GM23338 (cell line): ENCODE measurements at regions not wholly inside any gene's neighbourhood (a gene's known extent, or its start where the extent isn't known, plus 50 kb on each side); places are given as distances from the start of the nearest gene placed in this dataset.

Source experiments
- CREB1 ChIP-seq: fragments of 250-450 bp; sonication (Bioruptor Pico); IDR thresholded peaks from 2 replicates; pipeline ENCODE4 v1.5.0; 2020; ENCODE audit warnings: low read depth, mild to moderate bottlenecking, moderate library complexity
- EZH2 ChIP-seq: fragments of 200-600 bp; sonication (generic); IDR thresholded peaks from one replicate; pipeline ENCODE4 v1.8.0; 2017; ENCODE audit warnings: antibody characterized with exemption, mild to moderate bottlenecking, low read depth; ENCODE audit not compliant: unreplicated experiment
- EZH2phosphoT487 ChIP-seq: fragments of 200-600 bp; sonication (generic); IDR thresholded peaks from one replicate; pipeline ENCODE4 v1.8.1; 2018; ENCODE audit warnings: antibody characterized with exemption; ENCODE audit not compliant: unreplicated experiment
- JUNB ChIP-seq: IDR thresholded peaks from one replicate; pipeline ENCODE4 v1.6.1; 2016; ENCODE audit warnings: antibody characterized with exemption; ENCODE audit not compliant: unreplicated experiment
- POLR2AphosphoS5 ChIP-seq: IDR thresholded peaks from 2 replicates; pipeline ENCODE4 v1.6.1; 2016; ENCODE audit warnings: antibody characterized with exemption, low read depth
- STAT1 ChIP-seq: IDR thresholded peaks from one replicate; pipeline ENCODE4 v1.6.1; 2016; ENCODE audit warnings: antibody characterized with exemption; ENCODE audit not compliant: unreplicated experiment
- ZNF114 ChIP-seq: fragments of 250-450 bp; sonication (Bioruptor Pico); IDR thresholded peaks from 2 replicates; pipeline ENCODE4 v1.5.0; 2020; ENCODE audit warnings: mild to moderate bottlenecking, moderate library complexity
- ZNF331 ChIP-seq: fragments of 250-450 bp; sonication (Bioruptor Pico); IDR thresholded peaks from 2 replicates; pipeline ENCODE4 v1.5.0; 2020; ENCODE audit warnings: low read depth, mild to moderate bottlenecking, moderate library complexity
- TF ChIP-seq, protein P1 (sequence below), 2 experiments: fragments of 200-600 bp in 1 of 2; sonication (generic) in 1 of 2; conservative IDR thresholded peaks; 2 replicates each; pipeline versions ENCODE4 v1.5.1 to v1.6.1; 2016 to 2017; ENCODE audit warnings: antibody characterized with exemption in 2 of 2, low read depth in 2 of 2, mild to moderate bottlenecking in 2 of 2, moderate library complexity in 1 of 2
- TF ChIP-seq, protein P2 (sequence below): IDR thresholded peaks from 2 replicates; pipeline ENCODE4 v1.6.1; 2016; ENCODE audit warnings: antibody characterized with exemption
- TF ChIP-seq, protein P3 (sequence below): IDR thresholded peaks from one replicate; pipeline ENCODE4 v1.6.1; 2018; ENCODE audit warnings: antibody characterized with exemption; ENCODE audit not compliant: unreplicated experiment
- TF ChIP-seq, protein P4 (sequence below): fragments of 250-450 bp; sonication (Bioruptor Pico); IDR thresholded peaks from 2 replicates; pipeline ENCODE4 v1.5.0; 2020; ENCODE audit warnings: mild to moderate bottlenecking, moderate library complexity

DNA sequence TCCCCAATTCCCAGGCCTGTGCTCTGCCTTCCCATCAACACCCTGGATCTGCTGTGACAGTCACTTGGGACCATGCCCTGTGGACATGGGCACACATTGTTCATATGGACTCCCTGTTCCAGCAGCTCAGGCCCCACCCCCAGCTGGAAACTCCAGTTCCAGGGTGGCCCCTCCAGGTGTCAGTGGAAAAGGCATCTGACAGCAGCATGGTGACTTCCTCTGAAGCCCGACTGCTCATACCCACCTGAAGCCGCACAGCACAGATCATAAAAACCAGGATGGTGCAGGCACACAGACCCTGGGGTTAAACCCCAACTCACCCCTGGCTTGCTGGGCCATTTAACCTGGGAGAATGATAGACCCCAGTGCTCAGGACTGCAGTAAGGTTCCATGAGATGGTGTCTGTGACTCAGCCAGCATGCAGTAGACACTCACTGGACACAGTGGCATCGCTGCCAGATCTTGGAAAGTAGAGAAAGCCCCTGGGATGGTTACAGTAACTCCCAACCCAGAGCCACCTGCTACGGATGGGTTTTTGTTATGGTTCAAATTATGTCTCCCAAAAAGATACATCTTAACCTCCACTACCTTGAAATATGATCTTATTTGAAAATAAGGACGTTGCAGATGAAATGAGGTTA, 72.6 kb upstream of the NANOS1 start:
- TF ChIP-seq, protein P1, sequence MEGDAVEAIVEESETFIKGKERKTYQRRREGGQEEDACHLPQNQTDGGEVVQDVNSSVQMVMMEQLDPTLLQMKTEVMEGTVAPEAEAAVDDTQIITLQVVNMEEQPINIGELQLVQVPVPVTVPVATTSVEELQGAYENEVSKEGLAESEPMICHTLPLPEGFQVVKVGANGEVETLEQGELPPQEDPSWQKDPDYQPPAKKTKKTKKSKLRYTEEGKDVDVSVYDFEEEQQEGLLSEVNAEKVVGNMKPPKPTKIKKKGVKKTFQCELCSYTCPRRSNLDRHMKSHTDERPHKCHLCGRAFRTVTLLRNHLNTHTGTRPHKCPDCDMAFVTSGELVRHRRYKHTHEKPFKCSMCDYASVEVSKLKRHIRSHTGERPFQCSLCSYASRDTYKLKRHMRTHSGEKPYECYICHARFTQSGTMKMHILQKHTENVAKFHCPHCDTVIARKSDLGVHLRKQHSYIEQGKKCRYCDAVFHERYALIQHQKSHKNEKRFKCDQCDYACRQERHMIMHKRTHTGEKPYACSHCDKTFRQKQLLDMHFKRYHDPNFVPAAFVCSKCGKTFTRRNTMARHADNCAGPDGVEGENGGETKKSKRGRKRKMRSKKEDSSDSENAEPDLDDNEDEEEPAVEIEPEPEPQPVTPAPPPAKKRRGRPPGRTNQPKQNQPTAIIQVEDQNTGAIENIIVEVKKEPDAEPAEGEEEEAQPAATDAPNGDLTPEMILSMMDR (conservative IDR thresholded peaks at IDR 0.05; ENCODE audit: low read depth in 2 of 2) = no peak
- TF ChIP-seq EZH2phosphoT487 (no peak), EZH2 (no peak), CREB1 (CRISPR knock-in tag) (no peak), POLR2AphosphoS5 (no peak), STAT1 (no peak), ZNF114 (CRISPR knock-in tag) (no peak), ZNF331 (CRISPR knock-in tag) (no peak), JUNB (no peak)
- TF ChIP-seq, protein P2, sequence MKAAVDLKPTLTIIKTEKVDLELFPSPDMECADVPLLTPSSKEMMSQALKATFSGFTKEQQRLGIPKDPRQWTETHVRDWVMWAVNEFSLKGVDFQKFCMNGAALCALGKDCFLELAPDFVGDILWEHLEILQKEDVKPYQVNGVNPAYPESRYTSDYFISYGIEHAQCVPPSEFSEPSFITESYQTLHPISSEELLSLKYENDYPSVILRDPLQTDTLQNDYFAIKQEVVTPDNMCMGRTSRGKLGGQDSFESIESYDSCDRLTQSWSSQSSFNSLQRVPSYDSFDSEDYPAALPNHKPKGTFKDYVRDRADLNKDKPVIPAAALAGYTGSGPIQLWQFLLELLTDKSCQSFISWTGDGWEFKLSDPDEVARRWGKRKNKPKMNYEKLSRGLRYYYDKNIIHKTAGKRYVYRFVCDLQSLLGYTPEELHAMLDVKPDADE = no peak
- TF ChIP-seq, protein P3, sequence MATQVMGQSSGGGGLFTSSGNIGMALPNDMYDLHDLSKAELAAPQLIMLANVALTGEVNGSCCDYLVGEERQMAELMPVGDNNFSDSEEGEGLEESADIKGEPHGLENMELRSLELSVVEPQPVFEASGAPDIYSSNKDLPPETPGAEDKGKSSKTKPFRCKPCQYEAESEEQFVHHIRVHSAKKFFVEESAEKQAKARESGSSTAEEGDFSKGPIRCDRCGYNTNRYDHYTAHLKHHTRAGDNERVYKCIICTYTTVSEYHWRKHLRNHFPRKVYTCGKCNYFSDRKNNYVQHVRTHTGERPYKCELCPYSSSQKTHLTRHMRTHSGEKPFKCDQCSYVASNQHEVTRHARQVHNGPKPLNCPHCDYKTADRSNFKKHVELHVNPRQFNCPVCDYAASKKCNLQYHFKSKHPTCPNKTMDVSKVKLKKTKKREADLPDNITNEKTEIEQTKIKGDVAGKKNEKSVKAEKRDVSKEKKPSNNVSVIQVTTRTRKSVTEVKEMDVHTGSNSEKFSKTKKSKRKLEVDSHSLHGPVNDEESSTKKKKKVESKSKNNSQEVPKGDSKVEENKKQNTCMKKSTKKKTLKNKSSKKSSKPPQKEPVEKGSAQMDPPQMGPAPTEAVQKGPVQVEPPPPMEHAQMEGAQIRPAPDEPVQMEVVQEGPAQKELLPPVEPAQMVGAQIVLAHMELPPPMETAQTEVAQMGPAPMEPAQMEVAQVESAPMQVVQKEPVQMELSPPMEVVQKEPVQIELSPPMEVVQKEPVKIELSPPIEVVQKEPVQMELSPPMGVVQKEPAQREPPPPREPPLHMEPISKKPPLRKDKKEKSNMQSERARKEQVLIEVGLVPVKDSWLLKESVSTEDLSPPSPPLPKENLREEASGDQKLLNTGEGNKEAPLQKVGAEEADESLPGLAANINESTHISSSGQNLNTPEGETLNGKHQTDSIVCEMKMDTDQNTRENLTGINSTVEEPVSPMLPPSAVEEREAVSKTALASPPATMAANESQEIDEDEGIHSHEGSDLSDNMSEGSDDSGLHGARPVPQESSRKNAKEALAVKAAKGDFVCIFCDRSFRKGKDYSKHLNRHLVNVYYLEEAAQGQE = no peak
- TF ChIP-seq, protein P4, sequence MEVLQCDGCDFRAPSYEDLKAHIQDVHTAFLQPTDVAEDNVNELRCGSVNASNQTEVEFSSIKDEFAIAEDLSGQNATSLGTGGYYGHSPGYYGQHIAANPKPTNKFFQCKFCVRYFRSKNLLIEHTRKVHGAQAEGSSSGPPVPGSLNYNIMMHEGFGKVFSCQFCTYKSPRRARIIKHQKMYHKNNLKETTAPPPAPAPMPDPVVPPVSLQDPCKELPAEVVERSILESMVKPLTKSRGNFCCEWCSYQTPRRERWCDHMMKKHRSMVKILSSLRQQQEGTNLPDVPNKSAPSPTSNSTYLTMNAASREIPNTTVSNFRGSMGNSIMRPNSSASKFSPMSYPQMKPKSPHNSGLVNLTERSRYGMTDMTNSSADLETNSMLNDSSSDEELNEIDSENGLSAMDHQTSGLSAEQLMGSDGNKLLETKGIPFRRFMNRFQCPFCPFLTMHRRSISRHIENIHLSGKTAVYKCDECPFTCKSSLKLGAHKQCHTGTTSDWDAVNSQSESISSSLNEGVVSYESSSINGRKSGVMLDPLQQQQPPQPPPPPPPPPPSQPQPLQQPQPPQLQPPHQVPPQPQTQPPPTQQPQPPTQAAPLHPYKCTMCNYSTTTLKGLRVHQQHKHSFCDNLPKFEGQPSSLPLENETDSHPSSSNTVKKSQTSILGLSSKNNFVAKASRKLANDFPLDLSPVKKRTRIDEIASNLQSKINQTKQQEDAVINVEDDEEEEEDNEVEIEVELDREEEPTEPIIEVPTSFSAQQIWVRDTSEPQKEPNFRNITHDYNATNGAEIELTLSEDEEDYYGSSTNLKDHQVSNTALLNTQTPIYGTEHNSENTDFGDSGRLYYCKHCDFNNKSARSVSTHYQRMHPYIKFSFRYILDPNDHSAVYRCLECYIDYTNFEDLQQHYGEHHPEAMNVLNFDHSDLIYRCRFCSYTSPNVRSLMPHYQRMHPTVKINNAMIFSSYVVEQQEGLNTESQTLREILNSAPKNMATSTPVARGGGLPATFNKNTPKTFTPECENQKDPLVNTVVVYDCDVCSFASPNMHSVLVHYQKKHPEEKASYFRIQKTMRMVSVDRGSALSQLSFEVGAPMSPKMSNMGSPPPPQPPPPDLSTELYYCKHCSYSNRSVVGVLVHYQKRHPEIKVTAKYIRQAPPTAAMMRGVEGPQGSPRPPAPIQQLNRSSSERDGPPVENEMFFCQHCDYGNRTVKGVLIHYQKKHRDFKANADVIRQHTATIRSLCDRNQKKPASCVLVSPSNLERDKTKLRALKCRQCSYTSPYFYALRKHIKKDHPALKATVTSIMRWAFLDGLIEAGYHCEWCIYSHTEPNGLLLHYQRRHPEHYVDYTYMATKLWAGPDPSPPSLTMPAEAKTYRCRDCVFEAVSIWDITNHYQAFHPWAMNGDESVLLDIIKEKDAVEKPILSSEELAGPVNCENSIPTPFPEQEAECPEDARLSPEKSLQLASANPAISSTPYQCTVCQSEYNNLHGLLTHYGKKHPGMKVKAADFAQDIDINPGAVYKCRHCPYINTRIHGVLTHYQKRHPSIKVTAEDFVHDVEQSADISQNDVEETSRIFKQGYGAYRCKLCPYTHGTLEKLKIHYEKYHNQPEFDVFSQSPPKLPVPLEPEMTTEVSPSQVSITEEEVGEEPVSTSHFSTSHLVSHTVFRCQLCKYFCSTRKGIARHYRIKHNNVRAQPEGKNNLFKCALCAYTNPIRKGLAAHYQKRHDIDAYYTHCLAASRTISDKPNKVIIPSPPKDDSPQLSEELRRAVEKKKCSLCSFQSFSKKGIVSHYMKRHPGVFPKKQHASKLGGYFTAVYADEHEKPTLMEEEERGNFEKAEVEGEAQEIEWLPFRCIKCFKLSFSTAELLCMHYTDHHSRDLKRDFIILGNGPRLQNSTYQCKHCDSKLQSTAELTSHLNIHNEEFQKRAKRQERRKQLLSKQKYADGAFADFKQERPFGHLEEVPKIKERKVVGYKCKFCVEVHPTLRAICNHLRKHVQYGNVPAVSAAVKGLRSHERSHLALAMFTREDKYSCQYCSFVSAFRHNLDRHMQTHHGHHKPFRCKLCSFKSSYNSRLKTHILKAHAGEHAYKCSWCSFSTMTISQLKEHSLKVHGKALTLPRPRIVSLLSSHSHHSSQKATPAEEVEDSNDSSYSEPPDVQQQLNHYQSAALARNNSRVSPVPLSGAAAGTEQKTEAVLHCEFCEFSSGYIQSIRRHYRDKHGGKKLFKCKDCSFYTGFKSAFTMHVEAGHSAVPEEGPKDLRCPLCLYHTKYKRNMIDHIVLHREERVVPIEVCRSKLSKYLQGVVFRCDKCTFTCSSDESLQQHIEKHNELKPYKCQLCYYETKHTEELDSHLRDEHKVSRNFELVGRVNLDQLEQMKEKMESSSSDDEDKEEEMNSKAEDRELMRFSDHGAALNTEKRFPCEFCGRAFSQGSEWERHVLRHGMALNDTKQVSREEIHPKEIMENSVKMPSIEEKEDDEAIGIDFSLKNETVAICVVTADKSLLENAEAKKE (CRISPR knock-in tag) = no peak
